GM18517 (cell line): ENCODE measurements at regions not wholly inside any gene's neighbourhood (a gene's known extent, or its start where the extent isn't known, plus 50 kb on each side); places are given as distances from the start of the nearest gene placed in this dataset.
"Not testable (repeated sequence)": the region's sequence is repeated elsewhere in the genome, so short reads cannot be mapped to it uniquely, and the experiment has no call there.

Experiments
- ATAC-seq: cut with Tn5 transposase; IDR thresholded peaks from one replicate; pipeline ENCODE4 v1.9.1; 2021; ENCODE audit warnings: mild to moderate bottlenecking, moderate library complexity; ENCODE audit not compliant: unreplicated experiment

- ATAC-seq, result no peak
Measured at GRCh38 chr4:31236639-31237173, 516.5 kb downstream of the PCDH7 start.

GRCh38 chr4:31237233-31237632 lies 517.1 kb downstream of the PCDH7 start:
- no peak for ATAC-seq

- no peak for ATAC-seq
Measured at GRCh38 chr4:31239886-31240285, 519.7 kb downstream of the PCDH7 start.

GRCh38 chr4:31241504-31242106 lies 521.4 kb downstream of the PCDH7 start:
- ATAC-seq, result no peak

- no peak for ATAC-seq
Measured at GRCh38 chr4:31246856-31247255, 526.7 kb downstream of the PCDH7 start.

- ATAC-seq, result no peak
Measured at GRCh38 chr4:31259119-31259518, 539.0 kb downstream of the PCDH7 start.

- ATAC-seq, result no peak
Measured at GRCh38 chr4:31261632-31262031, 541.5 kb downstream of the PCDH7 start.

GRCh38 chr4:31266094-31266493 lies 545.9 kb downstream of the PCDH7 start:
- ATAC-seq, result not testable (repeated sequence)

- ATAC-seq, result no peak
Measured at GRCh38 chr4:31272331-31273061, 552.3 kb downstream of the PCDH7 start.

GRCh38 chr4:31275906-31276305 lies 555.7 kb downstream of the PCDH7 start:
- no peak for ATAC-seq

GRCh38 chr4:31283679-31284078 lies 563.5 kb downstream of the PCDH7 start:
- ATAC-seq, result no peak

GRCh38 chr4:31290836-31291235 lies 570.7 kb downstream of the PCDH7 start:
- peak; percentile 56 for ATAC-seq

- ATAC-seq, result peak; percentile 98
Measured at GRCh38 chr4:31291238-31291637, 571.1 kb downstream of the PCDH7 start.

GRCh38 chr4:31294655-31295480 lies 574.7 kb downstream of the PCDH7 start:
- ATAC-seq, result no peak

GRCh38 chr4:31298737-31299136 lies 578.6 kb downstream of the PCDH7 start:
- no peak for ATAC-seq

- no peak for ATAC-seq
Measured at GRCh38 chr4:31307029-31307428, 586.9 kb downstream of the PCDH7 start.

- no peak for ATAC-seq
Measured at GRCh38 chr4:31324814-31325213, 604.6 kb downstream of the PCDH7 start.

- ATAC-seq, result no peak
Measured at GRCh38 chr4:31325300-31325699, 605.1 kb downstream of the PCDH7 start.

- ATAC-seq, result no peak
Measured at GRCh38 chr4:31327031-31327430, 606.9 kb downstream of the PCDH7 start.

GRCh38 chr4:31328932-31329331 lies 608.8 kb downstream of the PCDH7 start:
- no peak for ATAC-seq

GRCh38 chr4:31334086-31334910 lies 614.1 kb downstream of the PCDH7 start:
- no peak for ATAC-seq
